HS-27A (cell line): ENCODE measurements at regions not wholly inside any gene's neighbourhood (a gene's known extent, or its start where the extent isn't known, plus 50 kb on each side); places are given as distances from the start of the nearest gene placed in this dataset.

ENCODE experiments used
- DNase-seq: peaks from one replicate; pipeline ENCODE4 v3.0.0-alpha.2; 2012; ENCODE audit warnings: low read depth, missing footprints

DNA sequence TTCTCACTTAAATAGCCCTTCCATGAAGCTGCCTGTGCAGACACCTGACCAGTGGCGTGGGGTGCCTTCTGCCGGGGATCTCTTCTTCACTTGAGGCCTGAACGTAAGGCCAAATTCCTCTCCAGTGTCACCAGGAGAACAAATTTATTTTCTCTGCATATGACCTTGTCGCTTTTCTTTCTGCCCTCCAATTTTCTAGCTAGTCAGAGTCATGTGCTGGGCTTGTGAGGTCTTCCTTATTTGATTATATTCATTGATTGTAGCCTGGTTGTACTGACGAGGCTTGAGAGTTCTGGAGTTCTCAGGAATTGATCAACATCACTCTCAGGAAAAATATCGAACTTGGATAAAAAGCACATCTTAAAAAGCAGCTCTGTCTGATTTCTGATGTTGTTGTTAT lies 255.7 kb downstream of the BUB3 start:
- no peak for DNase-seq

DNA sequence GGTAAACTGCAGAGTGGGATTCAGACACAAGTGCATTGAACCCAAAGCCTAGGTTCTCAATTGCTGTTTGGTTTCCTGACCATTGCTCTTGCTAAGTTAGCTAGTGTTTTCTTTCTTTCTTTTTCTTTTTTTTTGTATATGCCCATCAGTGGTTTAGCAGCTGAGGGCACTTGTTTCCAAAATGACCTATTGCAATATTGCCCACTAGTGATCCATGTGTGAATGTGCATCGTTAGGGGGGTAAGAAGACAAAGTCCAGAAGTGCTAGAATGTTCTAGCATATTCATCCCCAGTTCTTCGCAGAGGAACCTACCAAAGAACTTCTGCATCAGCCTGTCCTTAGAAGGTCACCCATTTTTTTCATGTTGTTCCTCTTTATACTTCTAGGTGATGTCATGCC lies 252.8 kb upstream of the GPR26 start:
- DNase-seq, result no peak

DNA sequence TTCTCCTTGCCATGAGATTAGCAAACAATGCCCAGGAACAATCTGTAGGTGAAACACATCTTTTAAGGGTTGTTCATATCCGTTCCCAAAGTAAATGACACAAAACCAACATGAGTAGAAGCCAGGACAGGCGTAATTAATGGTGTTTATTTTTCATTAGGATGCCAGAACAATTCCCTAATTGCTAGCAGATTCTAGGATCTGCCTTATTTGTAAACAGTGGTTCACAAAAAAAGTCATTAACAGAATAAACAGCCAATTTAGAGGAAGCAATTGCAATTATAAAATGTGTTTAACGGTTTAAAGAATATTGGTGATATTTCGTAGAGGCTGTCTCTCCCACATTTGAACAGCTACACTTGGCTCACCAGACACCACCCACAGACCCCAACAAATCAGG lies 250.6 kb upstream of the GPR26 start:
- no peak for DNase-seq

DNA sequence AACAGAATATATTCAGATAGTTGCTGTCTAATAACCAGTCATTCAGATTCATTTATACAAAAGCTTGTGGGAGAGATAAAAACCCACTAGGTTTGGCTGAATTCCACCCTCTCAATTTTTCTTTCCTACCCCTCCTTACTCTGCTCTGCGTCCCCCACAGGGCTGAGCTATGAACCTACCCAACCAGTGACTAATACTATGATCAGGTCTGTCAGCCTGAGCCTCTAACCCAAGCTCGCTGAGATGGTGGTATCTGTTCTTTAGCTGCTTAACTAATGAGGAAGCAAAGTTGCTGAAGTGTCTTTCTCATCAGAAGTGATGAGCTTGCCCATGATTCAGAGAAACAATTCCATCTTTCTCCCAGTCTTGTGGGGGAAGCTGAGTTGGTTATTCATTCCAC lies 248.7 kb upstream of the GPR26 start:
- no peak for DNase-seq

DNA sequence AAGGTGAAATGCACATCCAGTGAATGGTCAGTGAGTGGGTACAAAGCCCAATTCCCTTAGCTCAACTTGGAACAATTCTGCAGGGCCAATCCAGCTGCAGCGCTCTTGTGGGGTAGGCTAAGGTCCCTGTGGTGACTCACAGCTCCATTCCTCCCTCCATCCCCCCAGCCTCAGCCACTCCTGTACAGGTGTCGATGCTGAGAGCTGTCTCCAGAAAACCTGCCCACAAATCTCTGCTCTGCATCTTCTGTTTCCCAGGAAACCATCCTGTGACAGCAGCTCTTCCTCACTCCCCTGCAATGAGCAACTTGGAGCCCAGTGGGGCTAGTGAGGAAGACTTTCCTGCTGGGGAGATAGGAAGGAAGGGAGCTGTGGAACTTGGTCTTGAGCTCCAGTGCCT lies 244.7 kb upstream of the GPR26 start:
- no peak for DNase-seq

DNA sequence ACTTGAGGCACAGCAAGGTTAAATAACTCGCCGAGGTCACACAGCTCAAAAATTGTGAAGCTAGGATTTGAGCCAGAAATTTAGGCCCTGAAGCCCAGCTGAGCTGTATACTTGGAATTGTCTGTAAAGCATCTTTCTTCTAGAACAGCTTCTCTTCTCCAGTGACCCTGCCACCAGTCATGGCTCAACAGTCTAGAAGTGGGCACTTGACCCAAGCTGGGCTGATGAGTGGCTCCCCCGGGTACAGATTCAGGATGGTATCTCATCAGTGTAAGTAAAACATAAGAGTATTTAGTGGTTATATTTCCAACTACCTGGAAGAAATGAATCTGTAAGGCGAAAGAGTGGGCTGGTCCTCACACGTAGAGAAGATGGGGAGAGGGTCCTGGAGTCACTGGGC lies 243.9 kb upstream of the GPR26 start:
- DNase-seq, result no peak

DNA sequence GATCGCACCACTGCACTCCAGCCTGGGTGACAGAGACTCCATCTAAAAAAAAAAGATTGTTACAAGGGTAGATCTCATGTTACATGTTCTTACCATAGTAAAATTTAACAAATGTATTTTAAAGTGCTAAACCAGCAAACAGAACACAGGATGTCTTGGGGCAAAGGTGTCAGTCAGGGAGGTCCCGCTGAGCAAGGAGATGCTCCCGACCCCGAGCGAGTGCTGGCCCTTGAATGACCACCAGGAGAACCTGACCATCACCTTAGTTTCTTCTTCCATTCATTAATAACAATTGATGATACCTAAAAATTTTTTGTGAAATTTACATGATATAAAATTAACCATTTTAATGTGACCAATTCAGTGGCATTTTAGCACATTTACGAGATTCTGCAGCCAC lies 241.6 kb upstream of the GPR26 start:
- DNase-seq, result no peak

DNA sequence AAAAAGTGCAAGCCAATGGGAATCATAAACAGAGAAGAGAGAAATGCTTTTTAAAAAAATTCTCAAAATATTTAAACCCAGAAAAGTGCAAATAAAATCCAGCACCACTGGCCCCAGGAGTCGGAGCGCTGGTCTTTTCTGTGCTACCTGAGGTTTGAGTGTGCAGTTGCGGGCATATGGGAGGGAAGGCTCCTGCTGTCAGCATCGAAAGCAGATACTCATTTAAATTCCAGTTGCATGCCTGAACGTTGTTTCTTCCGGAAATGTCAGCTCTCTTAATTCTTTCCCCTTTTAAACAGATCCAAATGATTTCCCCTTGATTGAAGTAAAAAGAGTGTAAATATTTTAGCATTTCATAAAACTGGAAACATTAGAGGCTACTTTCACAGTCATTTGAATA lies 240.5 kb upstream of the GPR26 start:
- DNase-seq, result no peak

DNA sequence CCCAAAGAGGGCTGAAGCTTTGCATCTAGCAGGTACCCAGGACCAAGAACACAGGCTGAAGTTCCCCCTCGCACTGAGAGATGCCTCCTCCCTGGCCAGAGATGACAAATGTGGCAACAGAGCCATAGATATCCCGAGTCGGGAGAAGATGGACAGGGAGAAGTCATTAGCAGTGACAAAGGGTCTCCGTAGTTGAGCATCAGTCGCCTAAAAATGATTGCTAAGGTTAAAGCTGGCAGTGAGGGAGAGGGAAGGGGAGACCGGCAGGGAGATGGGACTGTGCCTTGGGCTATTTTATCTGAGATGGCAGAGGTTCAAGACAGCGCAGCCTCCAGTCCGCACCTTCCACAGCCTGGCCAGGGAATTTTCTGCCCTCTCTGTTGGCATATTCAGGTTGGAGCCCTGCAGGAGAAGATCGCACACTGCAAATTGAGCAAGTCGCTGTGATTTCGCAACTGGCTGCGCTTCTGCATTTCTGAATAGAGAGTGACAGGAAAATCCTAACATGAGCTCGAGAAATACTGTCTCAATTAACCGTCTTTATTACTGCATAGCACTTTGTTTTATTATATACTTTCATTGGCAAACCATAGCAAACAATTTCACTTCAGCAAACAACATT lies 238.9 kb upstream of the GPR26 start:
- DNase-seq, result no peak

DNA sequence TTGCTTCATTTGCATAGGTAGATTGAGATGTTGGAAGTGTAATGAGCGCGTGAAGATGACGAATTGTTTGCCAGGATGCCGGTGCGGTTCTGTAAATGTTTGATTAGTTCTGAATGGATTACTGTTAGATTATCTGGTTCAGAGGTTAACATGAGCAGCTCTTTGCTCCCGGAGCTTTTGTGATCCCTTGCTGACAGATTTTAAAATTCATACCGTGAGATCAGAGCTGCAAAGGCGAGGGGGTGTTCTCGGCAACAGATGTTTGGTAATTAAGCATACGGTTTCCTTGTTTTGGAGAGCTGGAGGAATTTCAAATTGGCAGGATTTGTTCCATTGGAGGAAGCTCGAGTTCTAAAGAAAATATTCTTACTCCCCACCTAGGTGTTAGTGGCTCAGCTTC lies 237.8 kb upstream of the GPR26 start:
- no peak for DNase-seq

DNA sequence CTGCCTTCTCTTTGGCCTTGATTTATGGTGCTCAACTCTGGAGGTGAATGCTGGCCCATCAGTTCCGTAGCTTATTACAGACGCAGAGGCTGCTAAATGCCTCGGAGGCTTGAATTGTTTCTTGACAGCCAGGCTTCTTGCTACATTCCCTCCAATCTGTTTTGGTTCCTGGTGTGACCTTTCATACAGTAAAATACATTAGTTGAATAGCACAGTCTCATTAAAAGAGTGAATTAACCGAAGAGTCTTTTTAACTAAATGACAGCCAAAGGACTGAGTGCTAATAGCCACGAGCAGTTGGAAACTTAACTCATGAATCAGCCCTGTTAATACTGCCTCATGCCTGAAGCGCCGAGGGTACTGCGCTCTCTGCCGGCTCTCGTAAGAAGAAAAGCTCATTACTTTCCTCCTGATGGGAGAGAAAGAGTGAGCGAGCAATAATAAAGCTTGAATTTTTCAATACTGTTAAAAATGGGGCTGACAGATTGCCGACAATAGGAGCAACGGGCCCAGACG lies 236.4 kb upstream of the GPR26 start:
- no peak for DNase-seq

DNA sequence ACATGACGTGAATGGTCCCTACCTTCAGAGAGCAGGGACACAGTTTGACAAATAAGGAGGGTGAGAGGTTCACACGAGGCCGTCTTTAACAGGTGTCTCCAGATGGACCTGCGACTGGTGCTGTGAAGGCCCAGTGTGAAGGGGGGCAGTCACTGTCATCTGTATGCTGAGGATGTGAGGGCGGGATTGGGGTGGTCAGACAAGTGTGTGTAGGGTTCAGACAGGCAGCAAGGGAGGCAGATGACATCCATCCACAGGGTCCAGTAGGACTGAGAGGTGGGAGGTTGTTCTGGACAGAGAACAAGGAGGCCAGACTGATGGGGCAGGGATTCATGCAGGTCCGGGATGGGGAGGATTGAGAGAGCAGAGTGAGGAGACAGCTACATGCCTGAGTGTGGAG lies 232.6 kb upstream of the GPR26 start:
- no peak for DNase-seq

DNA sequence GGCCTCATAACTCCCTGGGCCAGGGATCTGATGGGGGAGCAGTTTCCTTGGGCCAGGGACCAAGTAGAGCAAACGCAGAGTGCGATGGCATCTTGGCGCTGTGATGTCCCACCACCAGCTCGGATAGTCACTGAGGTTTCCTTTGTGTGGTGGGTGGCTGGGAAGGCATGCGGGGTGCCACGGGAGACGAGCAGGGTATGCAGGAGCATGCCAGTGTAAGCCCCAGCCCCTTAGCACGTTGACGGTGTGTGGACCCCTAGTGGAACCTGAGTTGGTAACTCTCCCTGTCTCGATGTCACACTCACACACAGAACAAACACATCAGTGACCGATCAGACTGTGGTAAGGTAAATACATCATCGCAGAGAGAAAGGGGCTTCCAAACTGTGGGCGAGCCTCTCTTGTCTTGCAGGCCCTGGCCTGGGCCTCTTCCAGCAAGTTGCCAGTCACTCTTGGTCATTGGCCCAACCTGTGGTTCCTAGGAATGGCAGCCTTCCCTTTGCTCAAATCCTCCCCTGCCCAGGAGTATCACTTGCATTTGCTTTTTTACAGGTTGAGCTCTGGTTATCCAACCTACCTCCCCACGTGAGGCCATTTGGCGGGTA lies 231.6 kb upstream of the GPR26 start:
- no peak for DNase-seq

DNA sequence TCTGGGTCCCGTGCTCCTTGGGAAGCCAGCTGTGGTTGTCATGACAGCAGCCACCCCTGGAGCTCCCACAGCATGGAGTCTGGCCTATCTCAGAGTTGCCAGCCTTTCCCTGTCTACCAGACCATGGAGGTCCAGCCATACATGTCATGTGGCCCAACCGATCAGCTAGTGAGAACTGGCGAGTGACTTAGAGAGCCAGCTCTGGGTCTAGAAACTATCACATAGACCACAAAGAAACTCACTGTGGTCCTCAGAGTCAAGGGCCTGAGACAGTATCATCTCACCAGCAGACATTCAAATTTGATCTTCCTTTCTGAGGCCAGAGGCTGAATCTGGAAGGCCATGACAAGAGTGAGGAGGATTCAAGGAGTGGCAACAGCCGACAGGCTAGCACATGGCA lies 223.3 kb upstream of the GPR26 start:
- DNase-seq, result no peak

DNA sequence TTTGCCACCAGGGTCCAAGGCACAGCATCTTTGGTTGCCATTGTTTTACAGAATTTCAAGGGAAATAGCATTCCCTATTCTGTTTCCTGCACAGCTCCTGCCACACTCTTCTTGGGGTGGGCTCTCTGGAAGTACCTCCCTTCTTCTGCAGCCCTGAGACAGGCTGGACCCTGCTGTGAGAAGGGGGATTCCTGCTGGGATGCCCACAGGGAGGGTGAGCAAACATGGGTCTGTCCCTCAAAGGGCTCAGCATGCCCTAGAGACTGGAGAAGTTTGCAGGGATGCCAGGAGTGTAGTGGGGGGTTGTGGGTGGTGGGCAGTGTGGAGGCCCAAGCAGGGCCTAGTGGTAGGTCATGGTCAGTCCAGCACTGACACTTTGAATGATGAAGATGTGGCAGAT lies 222.2 kb upstream of the GPR26 start:
- no peak for DNase-seq

DNA sequence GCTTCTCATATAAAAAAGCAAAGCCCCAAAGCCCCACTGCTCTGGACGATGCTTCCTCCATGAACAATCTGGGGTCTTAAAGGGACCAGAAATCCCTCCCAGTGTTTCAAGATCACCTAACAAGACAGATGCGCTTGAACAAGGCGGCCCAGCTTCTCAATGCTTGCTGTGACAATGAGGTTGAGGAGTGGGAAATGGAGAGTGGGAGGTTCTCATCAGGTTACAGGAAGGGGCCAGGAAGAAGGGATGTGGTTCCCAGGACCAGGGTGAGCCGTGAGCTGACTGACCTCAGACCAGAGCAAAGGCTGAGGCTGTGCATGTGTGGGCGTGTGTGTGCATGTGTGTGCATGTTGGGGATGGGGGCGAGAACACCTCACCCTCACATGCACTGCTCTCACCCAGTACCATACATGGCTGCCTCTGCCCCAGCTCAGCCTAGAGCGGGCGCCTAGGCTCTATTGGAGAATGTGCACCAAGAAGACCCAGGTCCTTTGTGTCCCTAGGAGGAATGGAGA lies 220.8 kb upstream of the GPR26 start:
- no peak for DNase-seq

DNA sequence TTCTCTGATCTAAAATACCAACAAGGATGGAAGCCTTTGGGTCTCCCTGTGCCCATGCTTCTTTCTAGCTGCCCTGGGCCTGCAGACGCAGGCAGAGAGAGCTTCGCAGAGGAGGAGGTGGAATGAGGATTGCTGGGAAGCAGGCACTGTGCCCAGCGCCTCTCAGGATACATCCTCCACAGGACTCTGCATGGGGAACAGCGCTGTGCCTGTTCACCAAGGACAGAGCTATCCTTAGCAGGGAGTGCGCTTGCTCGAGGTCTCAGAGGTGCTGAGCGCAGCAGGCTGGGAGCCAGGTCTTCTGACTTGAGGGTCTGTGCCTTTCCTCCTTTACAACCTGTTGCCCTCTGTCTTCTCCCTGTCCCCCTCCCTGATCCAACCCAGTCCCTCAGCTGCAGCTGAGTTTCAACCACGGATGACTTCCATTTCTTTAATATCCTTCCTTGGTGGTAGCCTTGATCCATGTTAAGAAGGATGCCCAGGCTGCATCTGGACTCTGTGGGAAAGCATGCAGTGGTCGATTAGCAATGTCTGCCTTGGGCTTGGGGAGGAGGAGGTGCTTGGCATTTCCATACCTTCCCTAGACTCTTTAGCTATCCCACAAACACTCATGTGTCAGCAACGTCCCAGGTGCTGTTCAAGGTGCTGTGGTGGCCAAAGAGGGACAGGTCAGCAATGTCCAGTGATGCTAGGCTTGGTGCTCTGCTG lies 219.6 kb upstream of the GPR26 start:
- no peak for DNase-seq

DNA sequence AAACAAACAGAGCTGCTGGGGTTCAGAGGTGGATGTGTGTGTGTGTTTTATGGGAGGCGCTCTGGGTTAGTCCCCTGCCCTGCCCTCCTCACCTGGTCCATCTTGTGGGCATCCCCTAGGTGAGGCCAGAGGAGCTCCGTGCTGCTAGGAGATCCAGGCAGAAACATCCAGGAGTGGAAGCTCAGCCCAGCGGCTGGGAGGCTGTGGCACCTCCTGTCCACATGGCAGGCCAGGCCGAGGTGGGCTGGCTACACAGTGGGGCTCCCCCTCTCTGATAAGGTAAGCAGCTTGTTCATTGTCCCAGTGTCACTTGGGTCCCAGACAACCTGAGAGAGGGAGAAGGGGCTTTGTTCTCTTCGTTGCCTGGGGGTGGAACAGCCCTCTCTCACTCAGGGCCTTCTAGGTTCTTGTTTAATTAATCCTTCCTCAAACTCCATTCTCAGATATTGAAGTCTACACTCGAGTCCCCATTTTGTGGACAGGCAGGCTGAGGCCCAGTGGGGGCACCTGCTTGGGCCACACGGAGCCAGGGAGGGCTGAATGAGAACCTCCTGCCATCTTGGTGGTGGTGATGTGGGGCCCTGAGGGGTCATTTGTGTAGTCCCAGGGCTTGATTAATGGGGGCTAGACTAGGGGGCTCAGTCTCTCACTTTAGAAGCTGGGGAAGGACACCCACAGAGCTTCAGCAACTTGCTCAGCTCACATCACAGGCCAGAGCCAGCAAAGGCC lies 216.8 kb upstream of the GPR26 start:
- DNase-seq, result no peak

DNA sequence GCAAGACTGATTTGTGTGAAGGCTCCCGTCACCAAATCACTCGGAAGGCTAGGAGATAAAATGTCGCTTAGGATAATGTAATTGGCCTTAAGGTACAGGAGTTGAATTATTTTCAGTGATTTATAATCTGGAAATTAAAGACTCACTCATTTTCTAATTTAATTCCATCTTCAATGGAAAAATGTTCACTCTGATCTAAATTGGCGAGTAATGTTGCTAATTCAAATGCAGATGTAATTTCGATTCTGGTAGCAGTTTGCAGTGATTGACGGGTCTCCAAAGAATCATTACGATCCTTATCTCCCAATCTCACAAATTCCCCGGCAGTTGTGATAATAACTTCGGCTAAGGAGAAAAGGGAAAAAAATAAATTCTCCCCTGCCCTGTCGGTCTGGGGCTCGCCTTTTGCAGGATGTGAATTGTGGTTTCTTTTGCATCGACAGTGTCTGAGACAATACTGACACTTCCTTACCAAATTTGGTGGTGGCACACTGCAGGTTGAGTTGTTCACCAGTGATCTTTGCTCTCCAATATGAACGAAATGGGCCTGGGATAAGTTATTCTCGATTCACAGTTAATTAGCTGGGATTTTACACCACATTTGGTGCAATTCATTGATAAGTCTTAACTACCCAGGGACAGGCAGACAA lies 215.1 kb upstream of the GPR26 start:
- no peak for DNase-seq

DNA sequence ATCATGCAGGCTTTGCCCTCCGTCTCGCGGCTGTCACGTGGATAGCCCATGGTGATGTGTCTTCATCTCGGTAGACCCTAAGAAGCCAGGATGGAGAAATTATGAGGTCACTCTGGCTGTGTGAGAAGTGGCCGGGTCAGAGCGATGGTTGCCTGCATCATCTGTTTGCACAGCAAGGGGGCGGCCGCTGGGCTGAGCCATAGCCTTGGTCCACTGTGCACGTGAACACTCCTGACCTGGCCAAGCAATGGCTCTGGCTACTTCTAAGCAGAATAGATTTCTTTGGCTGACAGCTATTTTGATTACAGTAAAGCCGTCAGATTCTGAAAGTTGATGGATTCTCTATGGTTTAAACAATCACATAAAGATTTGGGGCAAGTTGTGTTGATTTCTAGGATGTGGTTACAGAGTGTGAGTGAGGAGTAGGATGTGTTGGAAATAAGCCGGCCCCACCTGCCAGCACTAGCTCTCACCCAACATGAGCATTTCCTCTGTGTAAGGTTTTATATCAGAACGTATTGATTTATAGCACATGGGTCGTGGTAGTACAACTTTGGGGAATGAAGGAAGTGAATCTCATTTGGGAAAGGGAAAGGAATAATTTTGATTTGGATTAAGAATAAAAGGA lies 214.4 kb upstream of the GPR26 start:
- DNase-seq, result no peak

DNA sequence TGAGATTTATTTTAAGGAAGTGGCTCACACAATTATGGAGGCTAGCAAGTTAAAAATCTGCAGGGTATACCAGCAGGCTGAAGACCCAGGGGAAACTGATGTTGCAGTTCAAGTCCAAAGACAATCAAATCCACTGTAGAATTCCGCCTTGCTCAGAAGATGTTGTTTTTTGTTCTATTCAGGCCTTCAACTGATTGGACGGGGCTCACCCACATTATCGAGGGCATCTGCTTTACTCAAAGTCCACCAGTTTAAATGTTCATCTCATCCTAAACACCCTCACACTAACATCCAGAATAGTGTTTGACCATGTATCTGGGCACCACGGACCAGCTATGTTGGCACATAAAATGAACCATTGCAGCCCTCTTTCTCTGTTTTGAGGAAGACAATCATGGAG lies 211.2 kb upstream of the GPR26 start:
- no peak for DNase-seq

DNA sequence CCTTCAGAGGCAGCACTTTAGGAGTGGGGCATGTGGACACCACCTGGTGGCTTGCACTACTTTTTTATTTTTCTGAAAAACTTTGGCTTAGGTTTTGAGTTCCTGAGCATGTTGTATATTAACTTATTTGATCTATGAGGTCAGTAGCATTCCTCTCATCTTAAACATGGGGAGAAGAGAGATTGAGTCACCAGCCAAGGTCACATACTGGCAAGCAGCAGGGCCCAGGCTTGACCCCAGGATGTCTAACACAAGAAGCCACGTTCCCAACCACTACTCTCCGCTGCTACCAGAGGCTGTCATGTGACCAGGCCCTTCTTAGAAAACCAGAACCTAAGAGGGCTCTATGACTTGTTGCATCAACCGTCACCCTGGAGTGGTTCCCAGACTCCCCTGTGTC lies 210.3 kb upstream of the GPR26 start:
- no peak for DNase-seq
